ENCODE measurements at regions not wholly inside any gene's neighbourhood (a gene's known extent, or its start where the extent isn't known, plus 50 kb on each side); places are given as distances from the start of the nearest gene placed in this dataset.

DNA sequence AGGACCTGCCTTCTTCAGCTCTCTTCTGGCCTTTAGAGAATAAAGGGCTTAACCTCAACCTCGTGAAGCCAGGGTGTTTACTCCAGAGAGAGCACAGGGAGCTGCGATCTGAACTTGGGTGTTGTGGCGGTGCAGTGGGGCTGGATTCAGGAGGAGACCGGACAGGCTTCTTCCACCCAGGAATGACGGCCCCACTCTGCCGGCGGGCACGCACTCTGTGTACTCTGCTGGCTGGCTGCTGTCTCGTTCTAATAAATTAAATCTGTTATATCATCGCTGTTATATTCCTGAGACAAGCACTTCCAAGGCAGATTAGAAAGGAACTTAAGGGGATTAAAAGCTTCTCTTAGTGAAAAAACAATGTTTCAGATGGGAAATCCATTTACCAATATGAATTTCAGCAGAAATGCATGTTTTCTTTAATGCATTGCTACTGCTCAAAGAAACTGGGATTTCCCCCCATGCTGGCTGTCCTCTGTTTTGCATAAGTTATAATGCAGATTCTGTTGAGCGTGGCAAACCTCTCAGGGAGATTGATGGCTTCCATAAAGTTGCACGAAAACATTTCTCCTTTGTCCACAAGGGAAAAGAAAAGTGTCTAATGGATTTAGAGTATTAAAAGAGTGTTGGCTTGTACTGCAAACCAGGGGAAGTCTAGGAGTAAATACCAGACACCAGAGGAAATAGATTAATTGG, 168.6 kb upstream of the IRX3 start:
- TF ChIP-seq, protein P1, sequence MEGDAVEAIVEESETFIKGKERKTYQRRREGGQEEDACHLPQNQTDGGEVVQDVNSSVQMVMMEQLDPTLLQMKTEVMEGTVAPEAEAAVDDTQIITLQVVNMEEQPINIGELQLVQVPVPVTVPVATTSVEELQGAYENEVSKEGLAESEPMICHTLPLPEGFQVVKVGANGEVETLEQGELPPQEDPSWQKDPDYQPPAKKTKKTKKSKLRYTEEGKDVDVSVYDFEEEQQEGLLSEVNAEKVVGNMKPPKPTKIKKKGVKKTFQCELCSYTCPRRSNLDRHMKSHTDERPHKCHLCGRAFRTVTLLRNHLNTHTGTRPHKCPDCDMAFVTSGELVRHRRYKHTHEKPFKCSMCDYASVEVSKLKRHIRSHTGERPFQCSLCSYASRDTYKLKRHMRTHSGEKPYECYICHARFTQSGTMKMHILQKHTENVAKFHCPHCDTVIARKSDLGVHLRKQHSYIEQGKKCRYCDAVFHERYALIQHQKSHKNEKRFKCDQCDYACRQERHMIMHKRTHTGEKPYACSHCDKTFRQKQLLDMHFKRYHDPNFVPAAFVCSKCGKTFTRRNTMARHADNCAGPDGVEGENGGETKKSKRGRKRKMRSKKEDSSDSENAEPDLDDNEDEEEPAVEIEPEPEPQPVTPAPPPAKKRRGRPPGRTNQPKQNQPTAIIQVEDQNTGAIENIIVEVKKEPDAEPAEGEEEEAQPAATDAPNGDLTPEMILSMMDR (IDR thresholded peaks at IDR 0.05): no peak
- TF ChIP-seq POLR2A (IDR thresholded peaks at IDR 0.05): no peak
